K562 (cell line): ENCODE measurements at regions not wholly inside any gene's neighbourhood (a gene's known extent, or its start where the extent isn't known, plus 50 kb on each side); places are given as distances from the start of the nearest gene placed in this dataset.

Source experiments
- ATAC-seq: fragments of 200-7000 bp; cut with Tn5 transposase; 3 replicates; pipeline ENCODE4 v1.9.1; 2020; ENCODE audit warnings: moderate library complexity
- BruUV-seq: library from RNA; stranded (reverse); fragments of 400-500 nt; replicated peaks from 2 replicates; lab custom pipeline; 2021; lab: Mats Ljungman, UMichigan
- CTCF ChIA-PET: fragments of 300-600 bp; formaldehyde crosslinking; extraction: SDS; loops from one replicate; lab custom pipeline; 2021; ENCODE audit warnings: low intra/inter-chr PET ratio; lab: Yijun Ruan, JAX
- POLR2A ChIA-PET: fragments of 300-600, 350-650 bp; sonication (Branson Sonifier 250); formaldehyde crosslinking; extraction: SDS; loops from one replicate; lab custom pipeline; 2021; ENCODE audit warnings: antibody characterized with exemption, inconsistent platforms; lab: Yijun Ruan, JAX
- DNase-seq, 4 experiments: peaks; one replicate each; pipeline versions ENCODE4 v3.0.0 to v3.0.0-alpha.2; 2011 to 2018; ENCODE audit warnings: low spot score in 3 of 4, mixed read lengths in 3 of 4; ENCODE audit errors: extremely low read depth in 1 of 4
- FAIRE-seq: peaks from 2 replicates; lab custom pipeline; 2011; peaks lifted over from hg19 to GRCh38; lab: Jason Lieb, UNC
- H2AFZ ChIP-seq: 2 replicates; pipeline ENCODE4 v1.6.0; 2011; ENCODE audit warnings: low read depth, low read length, control low read depth, inconsistent platforms
- H3K27ac ChIP-seq: fragments of 200-600 bp; 3 replicates; pipeline ENCODE4 v1.8.0; 2011; ENCODE audit warnings: low read depth, mild to moderate bottlenecking, control low read depth, inconsistent platforms, low read length, moderate library complexity, mixed read lengths; ENCODE audit errors: extremely low read depth
- H3K27me3 ChIP-seq, 2 experiments: fragments of 300-600 bp in 1 of 2; 2 replicates in 1 of 2; 3 replicates in 1 of 2; pipeline versions ENCODE4 v1.6.0 to v1.8.0; 2011; ENCODE audit warnings: inconsistent platforms in 2 of 2, low read length in 2 of 2, mild to moderate bottlenecking in 1 of 2, mixed read lengths in 1 of 2, moderate library complexity in 1 of 2; ENCODE audit not compliant: control insufficient read depth in 2 of 2, insufficient read depth in 2 of 2
- H3K36me3 ChIP-seq: fragments of 300-600 bp; 3 replicates; pipeline ENCODE4 v1.8.0; 2011; ENCODE audit warnings: mild to moderate bottlenecking, low read length, inconsistent platforms; ENCODE audit not compliant: control insufficient read depth, insufficient read depth
- H3K4me1 ChIP-seq, 2 experiments: fragments of 200-600 bp in 1 of 2; replicated peaks in 1 of 2; 2 replicates in 1 of 2; 3 replicates in 1 of 2; pipeline versions ENCODE4 v1.5.1 to v1.8.0; 2011; ENCODE audit warnings: inconsistent platforms in 2 of 2, low read length in 2 of 2, mild to moderate bottlenecking in 1 of 2, mixed read lengths in 1 of 2, moderate library complexity in 1 of 2; ENCODE audit not compliant: control insufficient read depth in 2 of 2, insufficient read depth in 2 of 2
- H3K4me2 ChIP-seq: 2 replicates; pipeline ENCODE4 v1.6.1; 2011; ENCODE audit warnings: low read length, control low read depth, inconsistent platforms, mixed read lengths; ENCODE audit not compliant: insufficient read depth
- H3K4me3 ChIP-seq: fragments of 200-600 bp; sonication (generic), shearing (Covaris generic); 2 replicates; pipeline ENCODE4 v1.5.1; 2016; ENCODE audit warnings: control low read depth, inconsistent platforms
- H3K79me2 ChIP-seq: fragments of 200-600 bp; 3 replicates; pipeline ENCODE4 v1.8.0; 2011; ENCODE audit warnings: low read length, inconsistent platforms; ENCODE audit not compliant: control insufficient read depth, insufficient read depth
- H3K9ac ChIP-seq, 2 experiments: 2 replicates each; pipeline versions ENCODE4 v1.6.0 to v1.6.1; 2011; ENCODE audit warnings: low read depth in 2 of 2, low read length in 2 of 2, control low read depth in 1 of 2, inconsistent platforms in 1 of 2, mild to moderate bottlenecking in 1 of 2, mixed read lengths in 1 of 2; ENCODE audit not compliant: insufficient read depth in 1 of 2
- H3K9me1 ChIP-seq: one replicate; pipeline ENCODE4 v1.6.0; 2011; ENCODE audit warnings: inconsistent platforms, mild to moderate bottlenecking, low read length, moderate library complexity; ENCODE audit not compliant: control insufficient read depth, insufficient read depth
- H3K9me3 ChIP-seq: replicated peaks from 2 replicates; pipeline ENCODE4 v1.5.1; 2011; ENCODE audit warnings: low read depth, low read length, inconsistent platforms; ENCODE audit not compliant: control insufficient read depth, insufficient read depth
- H4K20me1 ChIP-seq: replicated peaks from 2 replicates; pipeline ENCODE4 v1.6.1; 2011; ENCODE audit warnings: low read length, inconsistent platforms, mixed read lengths; ENCODE audit not compliant: control insufficient read depth, insufficient read depth
- FOXP1 ChIP-seq: sonication (generic); formaldehyde crosslinking; IDR thresholded peaks from 2 replicates; pipeline ENCODE4 v1.8.0; 2022; ENCODE audit warnings: mild to moderate bottlenecking, missing genetic modification reagents
- GABPB2 ChIP-seq: fragments of 250-450 bp; sonication (Bioruptor Pico); conservative IDR thresholded peaks from 2 replicates; pipeline ENCODE4 v1.5.1; 2021; ENCODE audit warnings: mild to moderate bottlenecking
- HIVEP1 ChIP-seq: fragments of 250-450 bp; sonication (Bioruptor Pico); IDR thresholded peaks from 2 replicates; pipeline ENCODE4 v1.4.0; 2020; ENCODE audit warnings: mild to moderate bottlenecking
- HSF4 ChIP-seq: fragments of 250-450 bp; sonication (Bioruptor Pico); IDR thresholded peaks from 2 replicates; pipeline ENCODE4 v2.1.2; 2022; ENCODE audit warnings: mild to moderate bottlenecking, moderate library complexity, borderline replicate concordance
- MIER1 ChIP-seq: fragments of 450-650 bp; IDR thresholded peaks from 2 replicates; pipeline ENCODE4 v1.6.1; 2016; ENCODE audit warnings: antibody characterized with exemption, mild to moderate bottlenecking, low read depth
- MTA3 ChIP-seq: fragments of 450-650 bp; formaldehyde crosslinking; IDR thresholded peaks from 2 replicates; pipeline ENCODE4 v1.6.1; 2017; ENCODE audit warnings: mild to moderate bottlenecking, borderline replicate concordance
- MTF1 ChIP-seq: fragments of 250-450 bp; sonication (Bioruptor Pico); IDR thresholded peaks from 2 replicates; pipeline ENCODE4 v1.9.0; 2021; ENCODE audit warnings: moderate library complexity, mild to moderate bottlenecking, inconsistent platforms, borderline replicate concordance
- NFIC ChIP-seq: fragments of 450-650 bp; IDR thresholded peaks from 2 replicates; pipeline ENCODE4 v1.6.1; 2017; ENCODE audit warnings: mild to moderate bottlenecking, inconsistent platforms
- RBBP5 ChIP-seq: fragments of 200-600 bp; sonication (generic); IDR thresholded peaks from 2 replicates; pipeline ENCODE4 v1.6.1; 2012; ENCODE audit warnings: borderline replicate concordance, mild to moderate bottlenecking, low read length, control low read depth, inconsistent platforms; ENCODE audit not compliant: insufficient read depth, poor library complexity, severe bottlenecking
- ZNF184 ChIP-seq: sonication (generic); formaldehyde crosslinking; IDR thresholded peaks from 2 replicates; pipeline ENCODE4 v1.5.0; 2020; ENCODE audit warnings: missing genetic modification reagents
- ZNF3 ChIP-seq: fragments of 250-450 bp; sonication (Bioruptor Pico); IDR thresholded peaks from 2 replicates; pipeline ENCODE4 v1.5.0; 2021; ENCODE audit warnings: mild to moderate bottlenecking, moderate library complexity
- ZNF707 ChIP-seq: fragments of 250-450 bp; sonication (Bioruptor Pico); conservative IDR thresholded peaks from 2 replicates; pipeline ENCODE4 v1.8.0; 2022; ENCODE audit warnings: inconsistent platforms, mild to moderate bottlenecking, moderate library complexity
- ZNF830 ChIP-seq: fragments of 250-450 bp; sonication (Bioruptor Pico); IDR thresholded peaks from 2 replicates; pipeline ENCODE4 v1.5.0; 2021; ENCODE audit warnings: mild to moderate bottlenecking
- WGBS: fragments of 100-300 bp; shearing (Covaris generic); methylation state at CpG from one replicate; pipeline ENCODE4 v1.1.6; 2016; ENCODE audit warnings: low coverage, mixed read lengths; ENCODE audit not compliant: insufficient coverage; ENCODE audit errors: missing lambda C conversion rate; 5-methylcytosine and 5-hydroxymethylcytosine counted together
- in situ Hi-C: fragments of 300-500 bp; cut with MboI; formaldehyde crosslinking; loops from 4 replicates; pipeline ENCODE4 v1.15.0; 2018; ENCODE audit warnings: inconsistent platforms, mixed read lengths
- intact Hi-C: fragments of 100-400 bp; cut with micrococcal nuclease; formaldehyde crosslinking; loops from 2 replicates; pipeline ENCODE4 v1.14.2; 2022

DNA sequence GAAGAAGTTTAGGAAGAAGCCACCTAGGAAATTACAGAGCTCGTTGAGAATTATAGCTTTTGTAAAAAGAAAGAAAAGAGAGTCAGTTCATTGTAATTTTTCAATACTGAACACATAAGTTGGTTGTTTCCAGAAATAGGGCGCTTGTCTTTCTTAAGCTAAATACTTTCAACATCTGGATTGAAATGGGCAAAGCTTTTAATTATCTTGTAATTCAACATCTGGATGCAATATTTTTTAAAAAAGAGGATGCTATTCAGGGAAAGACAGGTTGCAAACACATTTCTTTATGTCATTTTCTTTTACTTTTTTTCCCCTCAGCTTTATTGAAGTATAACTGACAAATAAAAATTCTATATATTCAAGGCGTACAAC, 100.7 kb upstream of the TRPC7 start:
- H3K9ac ChIP-seq, result peak overlapping the region in 1 of 2 experiments; percentile 76; a peak in 2 of 4 replicates
- peak overlapping the region; percentile 72 for H3K4me2 ChIP-seq
- in situ Hi-C loops, result no loop called here
- no peaks in the 10 kb centered on the region for H3K27me3 ChIP-seq
- peaks cover 42% of the 10 kb centered on the region for H3K79me2 ChIP-seq
- H3K27ac ChIP-seq, result peak overlapping the region; percentile 65
- CTCF ChIA-PET, result interaction anchor here (0.6 kb wide), 1 partner anchor 12 kb away, joined by 3 read pairs; no protein-coding TSS in a partner anchor
- BruUV-seq, result no TSS peak
- peaks cover 0 to 5% of the 10 kb centered on the region in 2 experiments; a peak in 2 of 5 replicates for H3K4me1 ChIP-seq
- H2AFZ ChIP-seq, result peak overlapping the region; percentile 99
- peaks cover 15% of the 10 kb centered on the region; the same call in 2 of the 3 replicates for H3K36me3 ChIP-seq
- no peaks in the 10 kb centered on the region for H3K9me3 ChIP-seq
- H3K4me3 ChIP-seq, result peak overlapping the region; percentile 52; the same call in 1 of the 2 replicates
- TF ChIP-seq GABPB2 (CRISPR knock-in tag) (no peak), MIER1 (no peak), FOXP1 (CRISPR knock-in tag) (no peak), RBBP5 (no peak), HSF4 (CRISPR knock-in tag) (no peak), ZNF707 (no peak), NFIC (no peak), ZNF184 (CRISPR knock-in tag) (no peak), MTF1 (no peak), MTA3 (no peak), ZNF3 (CRISPR knock-in tag) (no peak), ZNF830 (CRISPR knock-in tag) (no peak), HIVEP1 (CRISPR knock-in tag) (no peak)
- TF ChIP-seq, all 486 proteins: peak for 0
- 24% methylated on average over 3 of the region's 3 CpGs for WGBS
- POLR2A ChIA-PET, result interaction anchor here (0.6 to 1.2 kb wide), 5 partner anchors 8 to 524 kb away, joined by 3 to 6 read pairs (median 5); no protein-coding TSS in a partner anchor
- H3K9me1 ChIP-seq, result no peaks in the 10 kb centered on the region
- DNase-seq (no peak), ATAC-seq (no peak), FAIRE-seq (no peak)
- no peaks in the 10 kb centered on the region for H4K20me1 ChIP-seq
- intact Hi-C loops, result loop anchor here (2.0 kb wide), 1 partner anchor 57 kb away; no protein-coding TSS in a partner anchor
